Immature natural killer cell (primary cell): ENCODE measurements at regions not wholly inside any gene's neighbourhood (a gene's known extent, or its start where the extent isn't known, plus 50 kb on each side); places are given as distances from the start of the nearest gene placed in this dataset.
"Not testable (repeated sequence)": the region's sequence is repeated elsewhere in the genome, so short reads cannot be mapped to it uniquely, and the experiment has no call there.

ENCODE experiments used
- DNase-seq, 3 donors: peaks; one replicate each; pipeline ENCODE4 v3.0.0; 2022; ENCODE audit warnings: mixed read lengths in 1 of 3
- H3K27ac Mint-ChIP-seq, 6 donors: one replicate each; pipeline ENCODE4 v1.8.0; 2020; ENCODE audit warnings: mixed read lengths in 6 of 6, mild to moderate bottlenecking in 5 of 6, inconsistent platforms in 4 of 6, moderate library complexity in 3 of 6
- H3K27me3 Mint-ChIP-seq, 3 donors: one replicate each; pipeline ENCODE4 v1.8.0; 2020 to 2021; ENCODE audit warnings: low read depth in 3 of 3, mild to moderate bottlenecking in 3 of 3, mixed read lengths in 3 of 3, moderate library complexity in 3 of 3, inconsistent platforms in 1 of 3
- H3K36me3 Mint-ChIP-seq, 3 donors: one replicate each; pipeline ENCODE4 v1.8.0; 2020; ENCODE audit warnings: mixed read lengths in 3 of 3, inconsistent platforms in 2 of 3, mild to moderate bottlenecking in 2 of 3
- H3K4me1 Mint-ChIP-seq, 2 donors: one replicate each; pipeline ENCODE4 v1.8.0; 2020; ENCODE audit warnings: inconsistent platforms in 2 of 2, mild to moderate bottlenecking in 2 of 2, mixed read lengths in 2 of 2, moderate library complexity in 1 of 2
- H3K4me3 Mint-ChIP-seq, 5 donors: one replicate each; pipeline ENCODE4 v1.8.0; 2020; ENCODE audit warnings: mild to moderate bottlenecking in 5 of 5, mixed read lengths in 5 of 5, inconsistent platforms in 3 of 5, moderate library complexity in 3 of 5
- H3K9me3 Mint-ChIP-seq, 6 donors: one replicate each; pipeline ENCODE4 v1.8.0; 2020; ENCODE audit warnings: mild to moderate bottlenecking in 6 of 6, mixed read lengths in 6 of 6, inconsistent platforms in 4 of 6, moderate library complexity in 3 of 6

- Mint-ChIP-seq H3K9me3 (no peaks in the 10 kb centered on the region), H3K4me1 (peaks cover 0 to 7% of the 10 kb centered on the region in 2 donors), H3K4me3 (no peak overlapping the region), H3K27me3 (peaks cover 0 to 2% (median 0%) of the 10 kb centered on the region in 3 donors), H3K27ac (no peak overlapping the region), H3K36me3 (no peaks in the 10 kb centered on the region)
- no peak for DNase-seq
Observed at GRCh38 chr5:74501674-74502478, 138.7 kb downstream of the ENC1 start.

- Mint-ChIP-seq H3K4me1 (peaks cover 0 to 7% of the 10 kb centered on the region in 2 donors), H3K9me3 (no peaks in the 10 kb centered on the region), H3K36me3 (no peaks in the 10 kb centered on the region), H3K27me3 (peaks cover 0 to 1% (median 0%) of the 10 kb centered on the region in 3 donors), H3K27ac (no peak overlapping the region), H3K4me3 (no peak overlapping the region)
- DNase-seq = no peak
Observed at GRCh38 chr5:74500110-74500917, 140.2 kb downstream of the ENC1 start.

- Mint-ChIP-seq H3K9me3 (peaks cover 0 to under 1% (median 0%) of the 10 kb centered on the region in 6 donors), H3K4me1 (peaks cover 0 to 3% of the 10 kb centered on the region in 2 donors), H3K27ac (no peak overlapping the region), H3K4me3 (no peak overlapping the region), H3K27me3 (peaks cover 0 to 2% (median 1%) of the 10 kb centered on the region in 3 donors), H3K36me3 (no peaks in the 10 kb centered on the region)
- DNase-seq = no peak
Observed at GRCh38 chr5:74499256-74500050, 141.1 kb downstream of the ENC1 start.

- Mint-ChIP-seq H3K4me3 (no peak overlapping the region), H3K27ac (no peak overlapping the region), H3K9me3 (peaks cover 0 to 8% (median 0%) of the 10 kb centered on the region in 6 donors), H3K36me3 (no peaks in the 10 kb centered on the region), H3K4me1 (no peaks in the 10 kb centered on the region), H3K27me3 (peaks cover 1 to 4% (median 3%) of the 10 kb centered on the region in 3 donors)
- DNase-seq = no peak
Observed at GRCh38 chr5:74497706-74498105, 142.8 kb downstream of the ENC1 start.

- Mint-ChIP-seq H3K36me3 (no peaks in the 10 kb centered on the region), H3K27me3 (peaks cover 3 to 4% (median 3%) of the 10 kb centered on the region in 3 donors), H3K4me3 (no peak overlapping the region), H3K27ac (no peak overlapping the region), H3K4me1 (no peaks in the 10 kb centered on the region), H3K9me3 (peaks cover 0 to 8% (median 0%) of the 10 kb centered on the region in 6 donors)
- DNase-seq = no peak
Observed at GRCh38 chr5:74493411-74493810, 147.1 kb downstream of the ENC1 start.

- Mint-ChIP-seq H3K9me3 (peaks cover 0 to 8% (median 0%) of the 10 kb centered on the region in 6 donors), H3K27ac (no peak overlapping the region), H3K27me3 (peaks cover 3 to 4% (median 3%) of the 10 kb centered on the region in 3 donors), H3K4me1 (no peaks in the 10 kb centered on the region), H3K36me3 (no peaks in the 10 kb centered on the region), H3K4me3 (no peak overlapping the region)
- DNase-seq = no peak
Observed at GRCh38 chr5:74492230-74492629, 148.3 kb downstream of the ENC1 start.

GRCh38 chr5:74491586-74491985 is 148.9 kb downstream of the ENC1 start:
- no peak for DNase-seq
- Mint-ChIP-seq H3K27ac (no peak overlapping the region), H3K9me3 (peaks cover 0 to 8% (median 0%) of the 10 kb centered on the region in 6 donors), H3K36me3 (no peaks in the 10 kb centered on the region), H3K4me1 (no peaks in the 10 kb centered on the region), H3K27me3 (peaks cover 1 to 4% (median 3%) of the 10 kb centered on the region in 3 donors), H3K4me3 (no peak overlapping the region)

- H3K36me3 Mint-ChIP-seq = no peaks in the 10 kb centered on the region
- H3K4me3 Mint-ChIP-seq = no peak overlapping the region
- H3K27ac Mint-ChIP-seq = no peak overlapping the region
- H3K4me1 Mint-ChIP-seq = no peaks in the 10 kb centered on the region
- no peak for DNase-seq
- peaks cover 1 to 4% (median 3%) of the 10 kb centered on the region in 3 donors for H3K27me3 Mint-ChIP-seq
- H3K9me3 Mint-ChIP-seq = peaks cover 0 to 8% (median 0%) of the 10 kb centered on the region in 6 donors
Observed at GRCh38 chr5:74490814-74491213, 149.7 kb downstream of the ENC1 start.

GRCh38 chr5:74482990-74483389 is 157.5 kb downstream of the ENC1 start:
- DNase-seq = no peak
- Mint-ChIP-seq H3K36me3 (no peaks in the 10 kb centered on the region), H3K4me1 (no peaks in the 10 kb centered on the region), H3K4me3 (no peak overlapping the region), H3K9me3 (no peaks in the 10 kb centered on the region), H3K27me3 (no peaks in the 10 kb centered on the region), H3K27ac (no peak overlapping the region)

GRCh38 chr5:74482523-74482922 is 158.0 kb downstream of the ENC1 start:
- Mint-ChIP-seq H3K36me3 (no peaks in the 10 kb centered on the region), H3K27me3 (no peaks in the 10 kb centered on the region), H3K9me3 (no peaks in the 10 kb centered on the region), H3K4me1 (no peaks in the 10 kb centered on the region), H3K4me3 (no peak overlapping the region), H3K27ac (no peak overlapping the region)
- no peak for DNase-seq

GRCh38 chr5:74481357-74481756 is 159.2 kb downstream of the ENC1 start:
- not testable (repeated sequence) for H3K4me3 Mint-ChIP-seq, H3K4me1 Mint-ChIP-seq, DNase-seq, H3K36me3 Mint-ChIP-seq, H3K27ac Mint-ChIP-seq, H3K27me3 Mint-ChIP-seq, H3K9me3 Mint-ChIP-seq

GRCh38 chr5:74480201-74480600 is 160.3 kb downstream of the ENC1 start:
- Mint-ChIP-seq H3K9me3 (no peaks in the 10 kb centered on the region), H3K4me1 (no peaks in the 10 kb centered on the region), H3K4me3 (no peak overlapping the region), H3K27ac (no peak overlapping the region), H3K36me3 (no peaks in the 10 kb centered on the region), H3K27me3 (peaks cover 0 to 5% (median 0%) of the 10 kb centered on the region in 3 donors)
- DNase-seq = no peak

GRCh38 chr5:74478328-74478727 is 162.2 kb downstream of the ENC1 start:
- Mint-ChIP-seq H3K27me3 (peaks cover 0 to 5% (median 0%) of the 10 kb centered on the region in 3 donors), H3K27ac (no peak overlapping the region), H3K4me1 (no peaks in the 10 kb centered on the region), H3K9me3 (no peaks in the 10 kb centered on the region), H3K36me3 (no peaks in the 10 kb centered on the region), H3K4me3 (no peak overlapping the region)
- no peak for DNase-seq
